Vagina (tissue), 2 donors: ENCODE measurements at regions not wholly inside any gene's neighbourhood (a gene's known extent, or its start where the extent isn't known, plus 50 kb on each side); places are given as distances from the start of the nearest gene placed in this dataset.
"Not testable (repeated sequence)": the region's sequence is repeated elsewhere in the genome, so short reads cannot be mapped to it uniquely, and the experiment has no call there.

Experiments
- POLR2A ChIP-seq, 2 donors: fragments of 450-650 bp; IDR thresholded peaks; one replicate each; pipeline ENCODE4 v1.6.1; 2017; ENCODE audit warnings: antibody characterized with exemption in 2 of 2, mild to moderate bottlenecking in 2 of 2, moderate library complexity in 2 of 2
- TF ChIP-seq, protein P1 (sequence below), 3 experiments: fragments of 450-650 bp in 2 of 3; fragments of 200-600 bp in 1 of 3; sonication (generic) in 1 of 3; IDR thresholded peaks; one replicate each; pipeline ENCODE4 v1.5.1; 2017 to 2019; ENCODE audit warnings: antibody characterized with exemption in 3 of 3, mild to moderate bottlenecking in 2 of 3, moderate library complexity in 2 of 3

DNA sequence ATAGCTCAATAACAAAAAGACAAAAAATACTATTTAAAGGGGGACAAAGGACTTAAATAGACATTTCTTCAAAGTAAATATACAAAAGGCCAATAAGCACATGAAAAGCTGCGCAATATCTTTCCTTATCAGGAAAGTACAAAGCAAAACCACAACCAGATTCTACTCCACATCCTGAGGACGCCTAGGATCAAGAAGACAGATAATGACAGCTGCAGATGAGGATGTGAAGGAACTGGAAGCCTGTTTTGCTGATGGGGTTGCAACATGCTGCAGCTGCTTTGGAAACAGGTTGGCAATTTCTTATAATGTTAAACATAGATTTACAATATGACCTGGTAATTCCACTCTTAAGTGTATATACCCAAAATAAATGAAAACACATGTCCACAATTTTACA, 225.6 kb upstream of the SGCG start:
- TF ChIP-seq, protein P1, sequence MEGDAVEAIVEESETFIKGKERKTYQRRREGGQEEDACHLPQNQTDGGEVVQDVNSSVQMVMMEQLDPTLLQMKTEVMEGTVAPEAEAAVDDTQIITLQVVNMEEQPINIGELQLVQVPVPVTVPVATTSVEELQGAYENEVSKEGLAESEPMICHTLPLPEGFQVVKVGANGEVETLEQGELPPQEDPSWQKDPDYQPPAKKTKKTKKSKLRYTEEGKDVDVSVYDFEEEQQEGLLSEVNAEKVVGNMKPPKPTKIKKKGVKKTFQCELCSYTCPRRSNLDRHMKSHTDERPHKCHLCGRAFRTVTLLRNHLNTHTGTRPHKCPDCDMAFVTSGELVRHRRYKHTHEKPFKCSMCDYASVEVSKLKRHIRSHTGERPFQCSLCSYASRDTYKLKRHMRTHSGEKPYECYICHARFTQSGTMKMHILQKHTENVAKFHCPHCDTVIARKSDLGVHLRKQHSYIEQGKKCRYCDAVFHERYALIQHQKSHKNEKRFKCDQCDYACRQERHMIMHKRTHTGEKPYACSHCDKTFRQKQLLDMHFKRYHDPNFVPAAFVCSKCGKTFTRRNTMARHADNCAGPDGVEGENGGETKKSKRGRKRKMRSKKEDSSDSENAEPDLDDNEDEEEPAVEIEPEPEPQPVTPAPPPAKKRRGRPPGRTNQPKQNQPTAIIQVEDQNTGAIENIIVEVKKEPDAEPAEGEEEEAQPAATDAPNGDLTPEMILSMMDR (IDR thresholded peaks at IDR 0.05) = not testable (repeated sequence)
- not testable (repeated sequence) for TF ChIP-seq POLR2A (IDR thresholded peaks at IDR 0.05)
